HepG2 (cell line): ENCODE measurements at regions not wholly inside any gene's neighbourhood (a gene's known extent, or its start where the extent isn't known, plus 50 kb on each side); places are given as distances from the start of the nearest gene placed in this dataset.

Experiments
- ATAC-seq: fragments of 200-7000 bp; cut with Tn5 transposase; 3 replicates; pipeline ENCODE4 v1.9.1; 2020; ENCODE audit warnings: mild to moderate bottlenecking, moderate library complexity
- BruUV-seq: library from RNA; stranded (reverse); fragments of 400-500 nt; replicated peaks from 2 replicates; lab custom pipeline; 2021; lab: Mats Ljungman, UMichigan
- CTCF ChIA-PET: fragments of 300-600 bp; formaldehyde crosslinking; extraction: SDS; loops from one replicate; lab custom pipeline; 2021; ENCODE audit warnings: low total read pairs, inconsistent platforms, low intra/inter-chr PET ratio; lab: Yijun Ruan, JAX
- POLR2A ChIA-PET: fragments of 350-600 bp; sonication (Branson Sonifier 250); formaldehyde crosslinking; loops from one replicate; lab custom pipeline; 2020; ENCODE audit warnings: antibody characterized with exemption, inconsistent platforms; lab: Yijun Ruan, JAX
- DNase-seq: peaks from one replicate; pipeline ENCODE4 v3.0.0-alpha.2; 2015; ENCODE audit warnings: low spot score
- FAIRE-seq: peaks from 3 replicates; lab custom pipeline; 2011; peaks lifted over from hg19 to GRCh38; lab: Jason Lieb, UNC
- H2AFZ ChIP-seq: one replicate; pipeline ENCODE4 v1.6.1; 2011; ENCODE audit warnings: low read length, inconsistent platforms
- H3K27ac ChIP-seq: fragments of 300-600 bp; 3 replicates; pipeline ENCODE4 v1.8.0; 2011; ENCODE audit warnings: mixed run types, mild to moderate bottlenecking, mixed read lengths, low read length, inconsistent platforms; ENCODE audit not compliant: insufficient read depth; ENCODE audit errors: extremely low read length
- H3K27me3 ChIP-seq, 2 experiments: fragments of 200-600 bp in 1 of 2; 2 replicates in 1 of 2; 3 replicates in 1 of 2; pipeline versions ENCODE4 v1.6.0 to v1.8.0; 2011; ENCODE audit warnings: low read length in 2 of 2, mild to moderate bottlenecking in 2 of 2, moderate library complexity in 2 of 2, inconsistent platforms in 1 of 2; ENCODE audit not compliant: insufficient read depth in 2 of 2, control insufficient read depth in 1 of 2
- H3K36me3 ChIP-seq, 2 experiments: fragments of 200-600 bp in 1 of 2; replicated peaks in 1 of 2; 2 replicates in 1 of 2; 3 replicates in 1 of 2; pipeline versions ENCODE4 v1.5.1 to v1.8.0; 2011; ENCODE audit warnings: low read length in 2 of 2, inconsistent platforms in 1 of 2; ENCODE audit not compliant: insufficient read depth in 2 of 2, control insufficient read depth in 1 of 2
- H3K4me1 ChIP-seq: 2 replicates; pipeline ENCODE4 v1.5.1; 2012; ENCODE audit warnings: low read length, inconsistent platforms; ENCODE audit not compliant: insufficient read depth
- H3K4me2 ChIP-seq: 2 replicates; pipeline ENCODE4 v1.6.0; 2011; ENCODE audit warnings: low read depth, low read length, inconsistent platforms
- H3K4me3 ChIP-seq, 3 experiments: fragments of 200-600 bp in 1 of 3; sonication (generic), shearing (Covaris generic) in 1 of 3; replicated peaks in 1 of 3; 2 replicates each; pipeline ENCODE4 v1.5.1; 2011 to 2016; ENCODE audit warnings: low read length in 3 of 3, inconsistent platforms in 2 of 3, low read depth in 2 of 3, mild to moderate bottlenecking in 2 of 3, control low read depth in 1 of 3, mixed read lengths in 1 of 3; ENCODE audit not compliant: insufficient read depth in 1 of 3
- H3K79me2 ChIP-seq: one replicate; pipeline ENCODE4 v1.6.1; 2011; ENCODE audit warnings: low read length, inconsistent platforms; ENCODE audit not compliant: insufficient read depth
- H3K9ac ChIP-seq: 2 replicates; pipeline ENCODE4 v1.6.0; 2011; ENCODE audit warnings: mild to moderate bottlenecking, low read depth, low read length, inconsistent platforms; ENCODE audit not compliant: insufficient read depth
- H3K9me3 ChIP-seq: 2 replicates; pipeline ENCODE4 v1.5.1; 2012; ENCODE audit warnings: mild to moderate bottlenecking, low read length
- H4K20me1 ChIP-seq: 2 replicates; pipeline ENCODE4 v1.6.0; 2011; ENCODE audit warnings: inconsistent platforms, mild to moderate bottlenecking, low read length, moderate library complexity; ENCODE audit not compliant: insufficient read depth
- CHCHD3 ChIP-seq: sonication (generic); formaldehyde crosslinking; IDR thresholded peaks from 2 replicates; pipeline ENCODE4 v1.8.0; 2022; ENCODE audit warnings: mild to moderate bottlenecking, missing genetic modification reagents, moderate library complexity
- PAF1 ChIP-seq: IDR thresholded peaks from 2 replicates; pipeline ENCODE4 v1.6.1; 2016; ENCODE audit warnings: missing genetic modification reagents, missing compliant biosample characterization
- TBP ChIP-seq: sonication (generic); formaldehyde crosslinking; IDR thresholded peaks from 2 replicates; pipeline ENCODE4 v1.5.0; 2020; ENCODE audit warnings: missing genetic modification reagents
- ZNF672 ChIP-seq: sonication (generic); formaldehyde crosslinking; IDR thresholded peaks from 2 replicates; pipeline ENCODE4 v1.8.1; 2022; ENCODE audit warnings: missing genetic modification reagents
- WGBS: methylation state at CpG from one replicate; pipeline ENCODE4 v1.1.6; 2017; ENCODE audit warnings: low lambda C conversion rate; 5-methylcytosine and 5-hydroxymethylcytosine counted together
- in situ Hi-C: cut with HindIII; loops from 2 replicates; pipeline ENCODE4 v1.10.0; 2017; ENCODE audit warnings: low pct_unique_long_range_greater_than_20kb; ENCODE audit not compliant: extremely low pct_ligation_motif_present
- intact Hi-C: fragments of 100-400 bp; cut with micrococcal nuclease; formaldehyde crosslinking; loops from one replicate; pipeline ENCODE4 v1.10.0; 2022; ENCODE audit not compliant: unreplicated experiment
- TF ChIP-seq, protein P1 (sequence below): sonication (generic); formaldehyde crosslinking; IDR thresholded peaks from 2 replicates; pipeline ENCODE4 v1.9.0; 2021; ENCODE audit warnings: missing genetic modification reagents, mild to moderate bottlenecking, borderline replicate concordance
- TF ChIP-seq, protein P2 (sequence below): sonication (generic); formaldehyde crosslinking; IDR thresholded peaks from 2 replicates; pipeline ENCODE4 v1.8.1; 2023; ENCODE audit warnings: mild to moderate bottlenecking, missing genetic modification reagents
- TF ChIP-seq, protein P3 (sequence below): fragments of 450-650 bp; IDR thresholded peaks from 2 replicates; pipeline ENCODE4 v1.6.1; 2017; ENCODE audit warnings: mild to moderate bottlenecking
- TF ChIP-seq, protein P4 (sequence below): sonication (generic); formaldehyde crosslinking; IDR thresholded peaks from 2 replicates; pipeline ENCODE4 v1.8.0; 2022; ENCODE audit warnings: mild to moderate bottlenecking, missing genetic modification reagents, borderline replicate concordance
- TF ChIP-seq, protein P5 (sequence below): sonication (generic); formaldehyde crosslinking; IDR thresholded peaks from 2 replicates; pipeline ENCODE4 v1.4.0; 2020; ENCODE audit warnings: missing genetic modification reagents

DNA sequence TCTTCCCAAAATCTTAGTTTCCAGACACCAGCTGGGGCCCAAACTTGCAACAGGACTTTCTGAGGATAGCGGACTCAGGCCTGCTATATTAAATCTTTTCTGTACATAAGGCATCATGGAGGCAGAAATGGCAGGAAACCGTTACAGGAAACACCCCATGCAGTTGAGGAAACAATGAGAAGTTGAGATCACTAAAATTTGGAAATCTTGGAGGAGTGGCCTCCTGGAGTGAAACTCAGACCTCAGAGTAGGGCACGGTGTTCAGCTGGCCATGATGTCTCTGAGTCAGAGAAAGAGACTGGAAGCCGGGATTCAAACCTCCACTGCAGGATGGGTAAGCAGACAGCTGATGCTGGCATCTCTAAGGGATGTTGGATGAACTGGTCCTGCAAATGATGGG lies 372.6 kb upstream of the CTSO start:
- DNase-seq: no peak
- H3K4me2 ChIP-seq: no peak overlapping the region
- H2AFZ ChIP-seq: no peak overlapping the region
- no TSS peak for BruUV-seq
- H3K27ac ChIP-seq: no peak overlapping the region
- ATAC-seq: no peak
- no peaks in the 10 kb centered on the region for H3K9me3 ChIP-seq
- intact Hi-C loops: no loop called here
- H3K4me3 ChIP-seq: no peak overlapping the region
- ChIA-PET POLR2A (no interaction called here), CTCF (no interaction called here)
- no peaks in the 10 kb centered on the region for H4K20me1 ChIP-seq
- no peaks in the 10 kb centered on the region for H3K4me1 ChIP-seq
- no peaks in the 10 kb centered on the region for H3K79me2 ChIP-seq
- 30% methylated on average over 3 of the region's 4 CpGs for WGBS
- no peaks in the 10 kb centered on the region for H3K27me3 ChIP-seq
- no peaks in the 10 kb centered on the region for H3K36me3 ChIP-seq
- H3K9ac ChIP-seq: no peak overlapping the region
- no peak for FAIRE-seq
- TF ChIP-seq, protein P1, sequence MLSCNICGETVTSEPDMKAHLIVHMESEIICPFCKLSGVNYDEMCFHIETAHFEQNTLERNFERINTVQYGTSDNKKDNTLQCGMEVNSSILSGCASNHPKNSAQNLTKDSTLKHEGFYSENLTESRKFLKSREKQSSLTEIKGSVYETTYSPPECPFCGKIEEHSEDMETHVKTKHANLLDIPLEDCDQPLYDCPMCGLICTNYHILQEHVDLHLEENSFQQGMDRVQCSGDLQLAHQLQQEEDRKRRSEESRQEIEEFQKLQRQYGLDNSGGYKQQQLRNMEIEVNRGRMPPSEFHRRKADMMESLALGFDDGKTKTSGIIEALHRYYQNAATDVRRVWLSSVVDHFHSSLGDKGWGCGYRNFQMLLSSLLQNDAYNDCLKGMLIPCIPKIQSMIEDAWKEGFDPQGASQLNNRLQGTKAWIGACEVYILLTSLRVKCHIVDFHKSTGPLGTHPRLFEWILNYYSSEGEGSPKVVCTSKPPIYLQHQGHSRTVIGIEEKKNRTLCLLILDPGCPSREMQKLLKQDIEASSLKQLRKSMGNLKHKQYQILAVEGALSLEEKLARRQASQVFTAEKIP (CRISPR knock-in tag): no peak
- TF ChIP-seq TBP (CRISPR knock-in tag) (no peak), ZNF672 (no peak), CHCHD3 (CRISPR knock-in tag) (no peak), PAF1 (no peak)
- TF ChIP-seq, protein P2, sequence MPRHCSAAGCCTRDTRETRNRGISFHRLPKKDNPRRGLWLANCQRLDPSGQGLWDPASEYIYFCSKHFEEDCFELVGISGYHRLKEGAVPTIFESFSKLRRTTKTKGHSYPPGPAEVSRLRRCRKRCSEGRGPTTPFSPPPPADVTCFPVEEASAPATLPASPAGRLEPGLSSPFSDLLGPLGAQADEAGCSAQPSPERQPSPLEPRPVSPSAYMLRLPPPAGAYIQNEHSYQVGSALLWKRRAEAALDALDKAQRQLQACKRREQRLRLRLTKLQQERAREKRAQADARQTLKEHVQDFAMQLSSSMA: no peak
- TF ChIP-seq, protein P3, sequence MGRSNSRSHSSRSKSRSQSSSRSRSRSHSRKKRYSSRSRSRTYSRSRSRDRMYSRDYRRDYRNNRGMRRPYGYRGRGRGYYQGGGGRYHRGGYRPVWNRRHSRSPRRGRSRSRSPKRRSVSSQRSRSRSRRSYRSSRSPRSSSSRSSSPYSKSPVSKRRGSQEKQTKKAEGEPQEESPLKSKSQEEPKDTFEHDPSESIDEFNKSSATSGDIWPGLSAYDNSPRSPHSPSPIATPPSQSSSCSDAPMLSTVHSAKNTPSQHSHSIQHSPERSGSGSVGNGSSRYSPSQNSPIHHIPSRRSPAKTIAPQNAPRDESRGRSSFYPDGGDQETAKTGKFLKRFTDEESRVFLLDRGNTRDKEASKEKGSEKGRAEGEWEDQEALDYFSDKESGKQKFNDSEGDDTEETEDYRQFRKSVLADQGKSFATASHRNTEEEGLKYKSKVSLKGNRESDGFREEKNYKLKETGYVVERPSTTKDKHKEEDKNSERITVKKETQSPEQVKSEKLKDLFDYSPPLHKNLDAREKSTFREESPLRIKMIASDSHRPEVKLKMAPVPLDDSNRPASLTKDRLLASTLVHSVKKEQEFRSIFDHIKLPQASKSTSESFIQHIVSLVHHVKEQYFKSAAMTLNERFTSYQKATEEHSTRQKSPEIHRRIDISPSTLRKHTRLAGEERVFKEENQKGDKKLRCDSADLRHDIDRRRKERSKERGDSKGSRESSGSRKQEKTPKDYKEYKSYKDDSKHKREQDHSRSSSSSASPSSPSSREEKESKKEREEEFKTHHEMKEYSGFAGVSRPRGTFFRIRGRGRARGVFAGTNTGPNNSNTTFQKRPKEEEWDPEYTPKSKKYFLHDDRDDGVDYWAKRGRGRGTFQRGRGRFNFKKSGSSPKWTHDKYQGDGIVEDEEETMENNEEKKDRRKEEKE: no peak
- TF ChIP-seq, protein P4, sequence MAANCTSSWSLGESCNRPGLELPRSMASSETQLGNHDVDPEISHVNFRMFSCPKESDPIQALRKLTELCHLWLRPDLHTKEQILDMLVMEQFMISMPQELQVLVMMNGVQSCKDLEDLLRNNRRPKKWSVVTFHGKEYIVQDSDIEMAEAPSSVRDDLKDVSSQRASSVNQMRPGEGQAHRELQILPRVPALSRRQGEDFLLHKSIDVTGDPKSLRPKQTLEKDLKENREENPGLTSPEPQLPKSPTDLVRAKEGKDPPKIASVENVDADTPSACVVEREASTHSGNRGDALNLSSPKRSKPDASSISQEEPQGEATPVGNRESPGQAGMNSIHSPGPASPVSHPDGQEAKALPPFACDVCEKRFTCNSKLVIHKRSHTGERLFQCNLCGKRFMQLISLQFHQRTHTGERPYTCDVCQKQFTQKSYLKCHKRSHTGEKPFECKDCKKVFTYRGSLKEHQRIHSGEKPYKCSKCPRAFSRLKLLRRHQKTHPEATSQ (CRISPR knock-in tag): no peak
- TF ChIP-seq, protein P5, sequence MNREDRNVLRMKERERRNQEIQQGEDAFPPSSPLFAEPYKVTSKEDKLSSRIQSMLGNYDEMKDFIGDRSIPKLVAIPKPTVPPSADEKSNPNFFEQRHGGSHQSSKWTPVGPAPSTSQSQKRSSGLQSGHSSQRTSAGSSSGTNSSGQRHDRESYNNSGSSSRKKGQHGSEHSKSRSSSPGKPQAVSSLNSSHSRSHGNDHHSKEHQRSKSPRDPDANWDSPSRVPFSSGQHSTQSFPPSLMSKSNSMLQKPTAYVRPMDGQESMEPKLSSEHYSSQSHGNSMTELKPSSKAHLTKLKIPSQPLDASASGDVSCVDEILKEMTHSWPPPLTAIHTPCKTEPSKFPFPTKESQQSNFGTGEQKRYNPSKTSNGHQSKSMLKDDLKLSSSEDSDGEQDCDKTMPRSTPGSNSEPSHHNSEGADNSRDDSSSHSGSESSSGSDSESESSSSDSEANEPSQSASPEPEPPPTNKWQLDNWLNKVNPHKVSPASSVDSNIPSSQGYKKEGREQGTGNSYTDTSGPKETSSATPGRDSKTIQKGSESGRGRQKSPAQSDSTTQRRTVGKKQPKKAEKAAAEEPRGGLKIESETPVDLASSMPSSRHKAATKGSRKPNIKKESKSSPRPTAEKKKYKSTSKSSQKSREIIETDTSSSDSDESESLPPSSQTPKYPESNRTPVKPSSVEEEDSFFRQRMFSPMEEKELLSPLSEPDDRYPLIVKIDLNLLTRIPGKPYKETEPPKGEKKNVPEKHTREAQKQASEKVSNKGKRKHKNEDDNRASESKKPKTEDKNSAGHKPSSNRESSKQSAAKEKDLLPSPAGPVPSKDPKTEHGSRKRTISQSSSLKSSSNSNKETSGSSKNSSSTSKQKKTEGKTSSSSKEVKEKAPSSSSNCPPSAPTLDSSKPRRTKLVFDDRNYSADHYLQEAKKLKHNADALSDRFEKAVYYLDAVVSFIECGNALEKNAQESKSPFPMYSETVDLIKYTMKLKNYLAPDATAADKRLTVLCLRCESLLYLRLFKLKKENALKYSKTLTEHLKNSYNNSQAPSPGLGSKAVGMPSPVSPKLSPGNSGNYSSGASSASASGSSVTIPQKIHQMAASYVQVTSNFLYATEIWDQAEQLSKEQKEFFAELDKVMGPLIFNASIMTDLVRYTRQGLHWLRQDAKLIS (CRISPR knock-in tag): no peak
- TF ChIP-seq, all 625 proteins: peak for 0
- in situ Hi-C loops: no loop called here
